ENCODE measurements at regions not wholly inside any gene's neighbourhood (a gene's known extent, or its start where the extent isn't known, plus 50 kb on each side); places are given as distances from the start of the nearest gene placed in this dataset.

- H3K4me2 ChIP-seq (ENCODE audit: control insufficient read depth, extremely low read depth, insufficient read depth, low read depth, low read length): no peak overlapping the region
- no peak overlapping the region for H3K9ac ChIP-seq (ENCODE audit: control insufficient read depth, extremely low read depth, insufficient read depth, low read length)
- no peak for TF ChIP-seq CTCF (optimal IDR thresholded peaks at IDR 0.05 in 1 of 3, IDR thresholded peaks at IDR 0.05 in 1 of 3, conservative IDR thresholded peaks at IDR 0.05 in 1 of 3; ENCODE audit: extremely low read depth in 1 of 3, insufficient read depth in 2 of 3, low read length in 3 of 3)
- FAIRE-seq: no peak
- H3K4me1 ChIP-seq (ENCODE audit: control insufficient read depth, extremely low read depth, insufficient read depth, low read length): no peaks in the 10 kb centered on the region
- H3K27ac ChIP-seq (ENCODE audit: control insufficient read depth, insufficient read depth, low read length): no peak overlapping the region
- no peaks in the 10 kb centered on the region for H3K9me3 ChIP-seq (ENCODE audit: control insufficient read depth, low read depth, low read length)
- dilution Hi-C loops (cut with MboI; ENCODE audit: extremely low pct_ligation_motif_present, low sequenced_read_pairs): no loop called here
- H3K4me3 ChIP-seq (ENCODE audit: control insufficient read depth in 2 of 3, extremely low read depth in 1 of 3, insufficient read depth in 2 of 3, low read depth in 1 of 3, low read length in 3 of 3): no peak overlapping the region
- H3K79me2 ChIP-seq (ENCODE audit: control insufficient read depth, insufficient read depth, low read length): no peaks in the 10 kb centered on the region
- DNase-seq (ENCODE audit: low read depth, low spot score): no peak
- no peak overlapping the region for H2AFZ ChIP-seq (ENCODE audit: control insufficient read depth, low read length)
- H3K9me1 ChIP-seq (ENCODE audit: control insufficient read depth, extremely low read depth, insufficient read depth, low read length): no peaks in the 10 kb centered on the region
- H3K27me3 ChIP-seq (ENCODE audit: control insufficient read depth, extremely low read depth, insufficient read depth, low read length): no peaks in the 10 kb centered on the region
- no peaks in the 10 kb centered on the region for H4K20me1 ChIP-seq (ENCODE audit: control insufficient read depth, extremely low read depth, insufficient read depth, low read length)
- H3K36me3 ChIP-seq (ENCODE audit: control insufficient read depth in 2 of 2, extremely low read depth in 1 of 2, insufficient read depth in 2 of 2, low read length in 2 of 2): no peaks in the 10 kb centered on the region
Observed at GRCh38 chr2:183264890-183265535, 140.8 kb downstream of the NUP35 start.

- TF ChIP-seq CTCF (optimal IDR thresholded peaks at IDR 0.05 in 1 of 3, IDR thresholded peaks at IDR 0.05 in 1 of 3, conservative IDR thresholded peaks at IDR 0.05 in 1 of 3; ENCODE audit: extremely low read depth in 1 of 3, insufficient read depth in 2 of 3, low read length in 3 of 3) (no peak), EZH2 (IDR thresholded peaks at IDR 0.05; ENCODE audit: low read length) (no peak)
- FAIRE-seq: no peak
- dilution Hi-C loops (cut with MboI; ENCODE audit: extremely low pct_ligation_motif_present, low sequenced_read_pairs): no loop called here
Observed at GRCh38 chr2:183267148-183267827, 143.0 kb downstream of the NUP35 start.

More at GRCh38 chr2:183267148-183267827, 143.0 kb downstream of the NUP35 start:
- Histone ChIP-seq H3K79me2 (ENCODE audit: control insufficient read depth, insufficient read depth, low read length) (no peaks in the 10 kb centered on the region), H3K9ac (ENCODE audit: control insufficient read depth, extremely low read depth, insufficient read depth, low read length) (no peak overlapping the region), H3K27ac (ENCODE audit: control insufficient read depth, insufficient read depth, low read length) (no peak overlapping the region), H3K4me3 (ENCODE audit: control insufficient read depth in 2 of 3, extremely low read depth in 1 of 3, insufficient read depth in 2 of 3, low read depth in 1 of 3, low read length in 3 of 3) (no peak overlapping the region), H2AFZ (ENCODE audit: control insufficient read depth, low read length) (no peak overlapping the region), H3K9me3 (ENCODE audit: control insufficient read depth, low read depth, low read length) (no peaks in the 10 kb centered on the region), H3K36me3 (ENCODE audit: control insufficient read depth in 2 of 2, extremely low read depth in 1 of 2, insufficient read depth in 2 of 2, low read length in 2 of 2) (no peaks in the 10 kb centered on the region), H4K20me1 (ENCODE audit: control insufficient read depth, extremely low read depth, insufficient read depth, low read length) (no peaks in the 10 kb centered on the region), H3K27me3 (ENCODE audit: control insufficient read depth, extremely low read depth, insufficient read depth, low read length) (no peaks in the 10 kb centered on the region), H3K9me1 (ENCODE audit: control insufficient read depth, extremely low read depth, insufficient read depth, low read length) (no peaks in the 10 kb centered on the region), H3K4me1 (ENCODE audit: control insufficient read depth, extremely low read depth, insufficient read depth, low read length) (no peaks in the 10 kb centered on the region), H3K4me2 (ENCODE audit: control insufficient read depth, extremely low read depth, insufficient read depth, low read depth, low read length) (no peak overlapping the region)
- no peak for DNase-seq (ENCODE audit: low read depth, low spot score)

All from keratinocyte (primary cell).